Activated CD4-positive, alpha-beta T cell treated with anti-CD3 and anti-CD28 coated beads, Interleukin-2, amount 50 U/mL, for 24 hours (primary cell): ENCODE measurements at regions not wholly inside any gene's neighbourhood (a gene's known extent, or its start where the extent isn't known, plus 50 kb on each side); places are given as distances from the start of the nearest gene placed in this dataset.

ENCODE experiments used
- DNase-seq, 2 donors: peaks; one replicate each; pipeline ENCODE4 v3.0.0-alpha.2; 2020; ENCODE audit warnings: low read depth in 1 of 2, low spot score in 1 of 2

DNA sequence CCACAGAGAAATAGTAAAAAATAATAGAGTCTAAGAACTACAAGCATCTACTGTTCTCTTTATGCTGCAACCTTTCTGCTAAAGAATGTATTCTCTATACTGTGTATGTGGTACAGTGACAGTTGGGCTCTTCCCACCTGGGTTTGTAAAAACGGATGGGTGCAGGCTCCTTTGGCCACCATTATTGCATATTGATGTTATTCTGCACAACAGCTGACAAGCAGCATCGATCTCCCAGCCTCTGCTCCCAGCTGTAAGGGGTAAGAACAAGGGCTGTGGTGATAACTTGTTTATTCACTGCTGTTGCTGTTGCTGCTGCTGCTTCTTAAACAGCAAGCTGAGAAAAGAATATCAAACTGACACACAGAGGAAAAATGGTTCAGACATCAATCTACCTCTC, 56.1 kb downstream of the KCNRG start:
- DNase-seq = no peak

DNA sequence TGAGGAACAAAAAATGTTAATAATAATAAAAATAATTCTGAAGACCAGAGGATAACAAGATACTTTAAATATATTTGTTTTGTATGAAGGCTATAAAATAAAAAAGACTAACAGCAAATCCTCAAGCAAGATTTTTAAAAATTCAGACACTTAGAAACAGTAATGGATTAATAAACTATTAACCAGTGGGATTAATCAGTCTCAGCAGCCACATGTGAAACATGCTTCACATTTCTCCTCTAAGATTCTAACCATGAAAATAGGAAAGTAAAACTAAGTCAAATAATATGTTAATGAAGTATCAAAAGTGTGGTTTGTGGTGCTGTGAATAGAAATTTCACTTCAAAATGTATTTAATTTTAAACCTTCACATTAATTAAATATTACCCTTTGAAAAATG, 57.4 kb downstream of the KCNRG start:
- no peak for DNase-seq

DNA sequence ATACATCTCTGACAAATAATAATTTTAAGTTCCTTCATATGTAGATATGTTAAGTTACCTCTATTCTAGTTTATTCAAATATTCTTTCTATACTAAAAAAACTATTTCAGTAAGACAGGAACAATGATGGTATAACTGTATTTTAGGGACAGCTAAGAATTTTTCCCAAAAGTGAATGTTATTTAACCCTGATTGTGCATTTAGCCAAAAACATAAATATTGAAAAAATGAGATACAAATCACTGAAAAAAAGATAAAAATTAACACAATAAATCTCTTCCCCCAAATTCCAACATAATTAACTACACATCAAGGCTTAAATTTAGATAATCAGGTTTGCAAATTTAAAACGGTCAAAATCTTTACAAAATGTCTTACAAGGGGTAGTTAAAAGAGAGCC, 58.1 kb downstream of the KCNRG start:
- no peak for DNase-seq

GRCh38 chr13:50074843-50075242, 59.6 kb downstream of the KCNRG start:
- DNase-seq = no peak

- no peak for DNase-seq
Observed at GRCh38 chr13:50075619-50076097, 60.4 kb downstream of the KCNRG start.

GRCh38 chr13:50077431-50077830, 62.2 kb downstream of the KCNRG start:
- DNase-seq = no peak

- no peak for DNase-seq
Observed at GRCh38 chr13:50078231-50078894, 63.1 kb downstream of the KCNRG start.

DNA sequence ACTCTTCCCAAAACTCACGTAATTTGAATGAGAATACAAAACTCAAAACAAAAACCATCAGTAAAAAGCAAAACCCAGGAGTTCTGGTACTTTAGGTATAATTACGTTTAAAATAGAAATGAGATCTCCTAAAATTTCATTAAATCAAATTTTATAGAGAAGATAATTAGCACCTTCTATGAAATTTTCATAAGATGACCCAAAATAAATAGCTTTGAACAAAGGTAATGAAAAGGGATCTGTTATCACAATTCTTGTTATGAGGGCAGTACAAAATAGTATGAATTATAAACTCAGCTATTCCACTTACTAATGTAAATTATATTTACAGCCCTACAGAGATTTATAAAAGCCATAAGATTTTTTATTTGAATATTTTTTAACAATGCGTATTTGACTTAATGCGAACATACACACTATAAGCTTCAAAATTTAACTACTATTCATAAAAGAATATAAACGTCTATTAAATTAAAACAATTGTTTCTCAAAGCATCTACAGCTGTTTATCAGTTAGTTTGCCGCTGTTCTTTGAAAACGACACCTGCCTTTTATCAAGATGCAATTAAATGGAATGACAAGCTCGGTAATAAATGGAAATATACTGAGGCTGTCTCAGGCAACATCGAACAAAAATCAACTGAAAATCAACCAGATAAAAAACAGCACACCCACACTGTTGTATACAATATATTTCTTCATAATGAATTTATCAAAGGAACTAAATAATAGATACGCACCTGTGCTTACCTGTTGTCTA, 63.8 kb downstream of the KCNRG start:
- DNase-seq = no peak

- no peak for DNase-seq
Observed at GRCh38 chr13:50079655-50080202, 64.5 kb downstream of the KCNRG start.

- peak; percentile 12 to 21 for DNase-seq
Observed at GRCh38 chr13:50080203-50080910, 65.1 kb downstream of the KCNRG start.

DNA sequence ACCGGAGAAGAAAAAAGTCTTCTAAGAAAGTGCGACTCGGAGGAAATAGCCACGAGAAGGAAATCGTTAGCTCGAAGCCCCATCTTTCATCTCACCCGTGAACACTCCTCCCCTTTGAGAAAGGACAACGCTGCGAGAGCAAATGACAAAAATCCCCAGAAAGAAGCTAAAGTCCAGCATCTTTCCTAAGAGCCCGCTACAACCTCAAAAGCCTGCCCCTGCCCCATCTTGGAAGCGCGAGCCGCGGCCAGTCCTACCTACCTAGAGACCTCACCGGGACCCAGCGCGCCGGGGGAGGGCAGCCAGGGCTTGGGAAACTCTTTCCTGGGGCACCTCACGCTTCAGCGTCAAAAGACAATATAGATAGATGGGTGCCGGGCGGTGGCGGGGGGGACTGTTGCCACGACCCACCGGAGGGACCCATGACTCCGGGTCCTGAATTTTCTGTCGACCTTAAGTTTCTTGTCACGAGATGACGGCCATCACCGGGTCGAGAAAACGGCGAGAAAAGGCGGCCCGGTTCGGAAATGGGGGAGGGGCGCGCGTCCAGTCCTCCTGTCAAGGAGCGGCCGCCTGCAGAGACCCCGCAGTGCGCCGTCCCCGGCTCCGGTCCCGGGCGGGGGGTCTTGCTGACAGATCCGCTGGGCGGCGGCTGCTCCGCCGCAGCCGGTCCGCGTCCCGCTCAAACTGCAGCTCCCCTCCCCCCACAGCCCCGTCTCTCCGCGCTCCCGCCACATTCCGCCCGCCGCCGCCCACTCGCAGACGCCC, 65.9 kb downstream of the KCNRG start:
- peak; percentile 24 to 26 for DNase-seq

DNA sequence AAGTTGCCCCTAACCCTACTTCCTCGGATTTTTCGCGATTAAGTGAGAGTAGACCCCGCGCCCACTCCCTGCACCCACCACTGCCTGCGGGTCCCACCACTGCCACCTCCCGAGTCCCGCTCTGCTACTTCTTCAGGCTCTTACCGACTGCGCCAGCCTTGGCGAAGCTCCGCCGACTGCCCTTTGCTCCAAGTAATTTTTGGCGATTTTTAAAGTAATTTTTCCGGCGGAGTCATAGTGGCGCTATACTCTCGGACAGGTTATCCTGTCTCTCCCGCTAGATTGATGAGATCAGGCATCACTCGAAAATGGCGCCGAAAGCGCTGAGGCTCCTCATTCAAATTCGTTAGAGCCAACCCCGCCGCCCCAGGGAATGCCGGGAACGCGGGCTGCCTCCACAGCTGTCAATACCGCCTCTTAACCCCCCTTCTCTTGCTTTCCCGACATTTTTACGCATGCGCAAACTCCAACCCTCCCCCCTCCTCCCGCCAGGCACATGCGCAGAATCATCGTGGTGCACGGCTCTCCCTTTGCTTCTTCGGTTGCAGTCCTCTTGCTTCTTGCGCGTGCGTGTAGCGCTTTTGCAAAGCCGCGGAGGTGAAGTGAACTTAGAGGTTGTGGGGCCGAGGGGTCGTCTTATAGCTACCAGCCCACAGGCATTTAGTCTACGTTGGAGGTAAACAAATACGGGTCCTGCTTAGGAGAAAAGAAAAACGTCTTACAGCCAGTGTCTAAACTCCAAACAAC, 66.6 kb downstream of the KCNRG start:
- DNase-seq = peak; percentile 98 to 99

DNA sequence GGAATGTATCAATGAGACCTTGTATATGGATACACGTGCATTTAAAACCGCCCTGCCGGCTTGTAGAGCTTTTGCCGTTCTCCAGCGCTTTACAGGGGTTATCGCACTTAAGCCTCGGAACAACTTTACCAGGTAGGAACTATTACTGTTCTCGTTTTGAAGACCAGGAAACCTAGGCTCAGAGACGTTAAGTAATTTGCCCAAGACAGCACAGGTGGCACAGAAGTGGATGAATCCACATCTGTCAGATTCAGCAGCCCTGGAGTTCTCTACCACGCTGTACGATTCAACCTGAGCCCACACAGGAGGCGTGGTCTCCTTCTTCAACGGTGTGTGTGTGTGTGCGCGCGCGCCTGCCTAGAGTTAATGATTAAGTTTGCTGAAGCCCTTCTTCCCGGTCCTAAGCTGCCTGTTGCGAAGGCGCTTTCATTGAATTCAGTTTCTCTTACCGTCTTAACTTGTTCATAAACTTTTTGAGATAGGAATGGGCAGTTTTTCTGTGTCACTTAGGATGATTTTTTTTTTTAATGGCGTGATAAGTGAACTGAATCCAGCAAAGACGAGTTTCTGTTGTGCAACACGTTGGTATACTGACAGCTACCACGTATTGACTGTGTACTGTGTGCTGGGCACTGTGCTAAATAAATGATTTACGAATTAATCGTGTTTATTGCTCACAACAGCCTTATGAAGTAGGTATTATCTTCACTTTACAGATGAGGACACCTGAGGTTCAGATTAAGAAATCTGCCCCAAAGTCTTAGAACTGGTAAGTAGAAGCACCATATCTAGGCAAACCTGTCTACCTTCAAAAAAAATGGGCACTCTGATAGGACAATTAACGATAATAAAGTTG, 67.4 kb downstream of the KCNRG start:
- peak; percentile 51 to 73 for DNase-seq

DNA sequence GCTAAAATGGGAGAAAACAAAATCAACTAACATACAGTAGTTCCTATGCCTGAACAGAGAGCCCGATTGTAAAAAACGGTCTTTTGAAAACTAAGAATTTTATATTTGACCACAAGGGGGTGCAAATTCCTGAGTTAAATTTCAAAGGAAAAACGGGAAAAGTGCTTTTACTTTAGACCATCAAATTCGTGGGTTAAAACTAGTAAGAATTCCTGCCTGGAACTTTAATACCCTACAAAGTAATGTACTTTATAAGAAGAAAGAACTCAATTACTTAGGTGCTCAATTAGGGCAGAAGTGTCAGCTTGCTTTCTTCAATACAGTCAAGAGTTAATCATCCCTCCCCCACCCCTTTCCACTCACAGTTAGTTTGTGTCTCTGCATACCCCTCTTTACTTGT, 69.8 kb downstream of the KCNRG start:
- DNase-seq = no peak

- DNase-seq = no peak
Observed at GRCh38 chr13:50089633-50090032, 74.4 kb downstream of the KCNRG start.

GRCh38 chr13:50090211-50090610, 75.0 kb downstream of the KCNRG start:
- DNase-seq = no peak

DNA sequence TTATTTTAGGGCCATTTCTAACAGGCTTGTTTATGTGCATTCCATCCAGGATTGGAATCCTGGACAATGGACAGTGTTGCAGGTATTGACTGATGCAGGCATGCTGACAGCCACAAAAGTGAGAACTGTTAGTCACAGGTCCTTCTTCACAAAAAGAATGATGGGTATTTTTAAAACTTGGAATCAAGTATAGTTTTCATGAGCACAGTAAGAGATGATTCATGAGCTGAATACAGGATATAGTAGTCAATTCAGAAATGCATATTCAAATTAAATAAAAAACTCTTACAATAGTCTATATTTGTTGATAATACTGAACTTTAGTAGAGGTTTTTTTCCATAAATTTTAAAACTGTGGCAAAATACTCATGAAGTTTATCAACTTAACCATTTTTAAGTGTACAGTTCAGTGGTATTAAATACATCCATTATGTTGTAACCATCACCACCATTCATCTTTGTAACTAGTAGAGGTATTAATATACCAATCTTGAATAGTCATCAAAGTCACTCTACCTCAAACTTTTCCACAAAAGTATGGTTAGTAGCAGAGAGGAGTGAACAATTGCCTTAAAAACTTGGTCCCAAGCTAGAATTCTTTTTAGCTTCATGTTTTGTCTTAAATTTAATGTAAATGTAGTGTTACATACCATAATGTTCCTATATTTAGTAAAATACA, 79.5 kb downstream of the KCNRG start:
- no peak for DNase-seq

GRCh38 chr13:50098693-50099092, 83.4 kb downstream of the KCNRG start:
- DNase-seq = no peak

- DNase-seq = no peak
Observed at GRCh38 chr13:50099473-50099872, 84.2 kb downstream of the KCNRG start.
